Pancreas (tissue), 10 donors: ENCODE measurements at regions not wholly inside any gene's neighbourhood (a gene's known extent, or its start where the extent isn't known, plus 50 kb on each side); places are given as distances from the start of the nearest gene placed in this dataset.
A peak's percentile ranks its signal among the peaks of the same experiment; 100 is the strongest.

Experiments used
- ATAC-seq, 4 donors: fragments of 200-7000 bp; cut with Tn5 transposase; one replicate each; pipeline versions ENCODE4 v1.8.0 to v1.9.1; 2020; ENCODE audit warnings: mild to moderate bottlenecking in 4 of 4, moderate library complexity in 4 of 4
- DNase-seq, 6 donors: peaks; one replicate each; pipeline ENCODE4 v3.0.0-alpha.2; 2020
- FAIRE-seq: peaks from 2 replicates; lab custom pipeline; 2012; peaks lifted over from hg19 to GRCh38; lab: Jason Lieb, UNC
- H3K27ac ChIP-seq, 4 donors: fragments of 200-600 bp; sonication (generic); 1 replicate in 3 of 4; 2 replicates in 1 of 4; pipeline versions ENCODE4 v1.5.0 to v1.8.0; 2020
- H3K27me3 ChIP-seq, 4 donors: fragments of 200-600 bp; one replicate each; pipeline ENCODE4 v1.8.0; 2021
- H3K36me3 ChIP-seq, 3 donors: fragments of 200-600 bp; sonication (generic) in 1 of 3; one replicate each; pipeline versions ENCODE4 v1.5.0 to v1.8.0; 2020 to 2021
- H3K4me1 ChIP-seq, 3 donors: fragments of 200-600 bp; one replicate each; pipeline ENCODE4 v1.8.0; 2021
- H3K4me3 ChIP-seq, 4 donors: fragments of 200-600 bp; sonication (generic) in 2 of 4; one replicate each; pipeline versions ENCODE4 v1.5.0 to v1.8.0; 2020 to 2021
- H3K9me3 ChIP-seq, 4 donors: fragments of 200-600 bp; one replicate each; pipeline ENCODE4 v1.8.0; 2021
- CTCF ChIP-seq, 4 donors: fragments of 200-600 bp; sonication (generic) in 3 of 4; IDR thresholded peaks; one replicate each; pipeline versions ENCODE4 v1.5.0 to v1.8.0; 2021; ENCODE audit warnings: antibody characterized with exemption in 4 of 4
- WGBS, 2 donors: extraction: QIAGEN DNeasy Blood & Tissue Kit; methylation state at CpG; one replicate each; pipeline ENCODE4 v1.1.7; 2013; 5-methylcytosine and 5-hydroxymethylcytosine counted together
- intact Hi-C, 3 donors: fragments of 100-400 bp; cut with DNase I; formaldehyde crosslinking; loops; one replicate each; pipeline versions ENCODE4 v1.11.1 to v1.14.2; 2022
- donor health status: healthy with polysubstance abuse.
- donor health status: DM: no; HTN: no; CAD: no; lungs with moderate emphysema.
- donor health status: DM: no; HTN: no; CAD: no.
- donor health status: control.
- donor health status: control.
- donor health status: Bipolar disorder and iron deficiency.
- donor health status: DM: yes; HTN: yes; CAD: no.
- donor health status: DM: no; HTN: no; CAD: no.
- donor health status: DM: no; HTN: no; CAD: no.
- donor health status: DM: yes; HTN: yes; CAD: no.

DNA sequence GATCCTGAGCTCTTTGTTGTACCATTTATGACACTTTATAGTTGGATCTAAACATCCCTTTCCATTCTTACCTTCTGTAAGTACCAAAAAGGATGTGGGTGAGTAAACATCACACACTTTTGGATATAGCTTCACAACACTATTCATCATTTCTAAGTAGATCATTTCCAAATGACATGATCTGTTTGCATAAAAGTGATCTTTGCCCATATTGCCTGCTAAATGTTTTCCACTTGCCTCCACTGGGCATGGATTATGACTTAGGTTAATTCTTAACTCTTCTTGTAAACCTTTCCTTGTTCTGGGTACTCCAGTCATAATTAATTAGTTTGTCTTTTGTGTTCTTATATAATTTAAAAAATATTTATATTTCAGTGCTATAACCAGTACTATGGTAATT, 244.9 kb upstream of the AGA start:
- no peak for DNase-seq

DNA sequence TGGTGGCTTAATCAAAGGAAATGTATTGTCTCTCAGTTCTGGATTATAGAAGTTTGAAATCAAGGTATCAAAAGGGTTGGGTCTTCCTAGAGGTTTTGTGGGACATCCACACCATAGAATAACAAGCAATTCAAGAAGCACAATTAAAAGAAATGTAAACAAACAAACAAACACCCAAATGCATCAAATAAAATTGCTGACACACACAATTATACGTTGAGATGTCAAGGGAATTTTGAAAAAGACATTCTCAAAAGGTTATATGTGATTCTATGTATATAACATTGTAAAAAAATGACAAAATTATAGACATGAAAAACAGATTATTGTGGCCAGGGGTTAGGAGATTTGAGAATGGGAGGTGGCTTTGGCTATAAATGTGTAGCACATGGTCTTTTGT, 250.7 kb upstream of the AGA start:
- Histone ChIP-seq H3K4me3 (no peak overlapping the region), H3K27ac (no peak overlapping the region), H3K27me3 (no peaks in the 10 kb centered on the region), H3K4me1 (no peaks in the 10 kb centered on the region), H3K36me3 (no peaks in the 10 kb centered on the region), H3K9me3 (no peaks in the 10 kb centered on the region)
- ATAC-seq (no peak), FAIRE-seq (no peak), DNase-seq (no peak)
- 67 to 68% methylated on average over 1 of the region's 1 CpG for WGBS, 2 donors
- no peak for TF ChIP-seq CTCF (IDR thresholded peaks at IDR 0.05)
- intact Hi-C loops: no loop called here

More for the DNA sequence above, 244.9 kb upstream of the AGA start:
- Histone ChIP-seq H3K4me1 (no peaks in the 10 kb centered on the region), H3K27ac (no peak overlapping the region), H3K9me3 (no peaks in the 10 kb centered on the region), H3K27me3 (no peaks in the 10 kb centered on the region), H3K4me3 (no peak overlapping the region), H3K36me3 (no peaks in the 10 kb centered on the region)
- FAIRE-seq: peak; percentile 75
- ATAC-seq: peak in 1 of 4 donors; percentile 32
- intact Hi-C loops: no loop called here
- TF ChIP-seq CTCF (IDR thresholded peaks at IDR 0.05): no peak

- Histone ChIP-seq H3K36me3 (no peaks in the 10 kb centered on the region), H3K9me3 (no peaks in the 10 kb centered on the region), H3K27ac (no peak overlapping the region), H3K4me1 (peaks cover 0 to 3% (median 0%) of the 10 kb centered on the region in 3 donors), H3K4me3 (no peak overlapping the region), H3K27me3 (no peaks in the 10 kb centered on the region)
- 61 to 64% methylated on average over 8 of the region's 8 CpGs for whole genome bisulfite sequencing, 2 donors
- ATAC-seq: no peak
- TF ChIP-seq CTCF (IDR thresholded peaks at IDR 0.05): no peak
- intact Hi-C loops: no loop called here
- no peak for FAIRE-seq
- no peak for DNase-seq
Observed at GRCh38 chr4:177696438-177696966, 254.3 kb upstream of the AGA start.

GRCh38 chr4:177699365-177700213, 257.4 kb upstream of the AGA start:
- Histone ChIP-seq H3K4me3 (no peak overlapping the region), H3K36me3 (no peaks in the 10 kb centered on the region), H3K27me3 (no peaks in the 10 kb centered on the region), H3K27ac (no peak overlapping the region), H3K4me1 (peaks cover 0 to 3% (median 0%) of the 10 kb centered on the region in 3 donors), H3K9me3 (no peaks in the 10 kb centered on the region)
- intact Hi-C loops: no loop called here
- FAIRE-seq (no peak), ATAC-seq (peak; percentile 77 to 95 (median 91)), DNase-seq (no peak)
- TF ChIP-seq CTCF (IDR thresholded peaks at IDR 0.05): no peak
- 57 to 73% methylated on average over 5 of the region's 5 CpGs for WGBS, 2 donors

GRCh38 chr4:177706916-177707315, 264.7 kb upstream of the AGA start:
- no peaks in the 10 kb centered on the region for H3K9me3 ChIP-seq
- no peak overlapping the region for H3K27ac ChIP-seq
- TF ChIP-seq CTCF (IDR thresholded peaks at IDR 0.05): no peak
- H3K36me3 ChIP-seq: no peaks in the 10 kb centered on the region
- ATAC-seq (no peak), DNase-seq (no peak), FAIRE-seq (no peak)
- intact Hi-C loops: no loop called here
- WGBS, 2 donors: 68 to 85% methylated on average over 2 of the region's 2 CpGs
- no peaks in the 10 kb centered on the region for H3K27me3 ChIP-seq
- no peaks in the 10 kb centered on the region for H3K4me1 ChIP-seq
- no peak overlapping the region for H3K4me3 ChIP-seq
